IgD-negative memory B cell (primary cell): ENCODE measurements at regions not wholly inside any gene's neighbourhood (a gene's known extent, or its start where the extent isn't known, plus 50 kb on each side); places are given as distances from the start of the nearest gene placed in this dataset.

ENCODE experiments used
- H3K27ac Mint-ChIP-seq, 3 donors: one replicate each; pipeline ENCODE4 v1.8.0; 2020 to 2022; ENCODE audit warnings: mild to moderate bottlenecking in 3 of 3, mixed read lengths in 3 of 3, moderate library complexity in 1 of 3
- H3K27me3 Mint-ChIP-seq: one replicate; pipeline ENCODE4 v1.8.0; 2021; ENCODE audit warnings: mixed read lengths
- H3K36me3 Mint-ChIP-seq: one replicate; pipeline ENCODE4 v1.8.0; 2020; ENCODE audit warnings: mild to moderate bottlenecking, mixed read lengths
- H3K4me1 Mint-ChIP-seq, 3 donors: one replicate each; pipeline ENCODE4 v1.8.0; 2020 to 2022; ENCODE audit warnings: mixed read lengths in 3 of 3, mild to moderate bottlenecking in 1 of 3
- H3K4me3 Mint-ChIP-seq, 4 donors: one replicate each; pipeline ENCODE4 v1.8.0; 2020 to 2022; ENCODE audit warnings: mild to moderate bottlenecking in 4 of 4, mixed read lengths in 4 of 4, moderate library complexity in 3 of 4
- H3K9me3 Mint-ChIP-seq, 3 donors: one replicate each; pipeline ENCODE4 v1.8.0; 2020 to 2021; ENCODE audit warnings: mixed read lengths in 3 of 3, mild to moderate bottlenecking in 1 of 3

DNA sequence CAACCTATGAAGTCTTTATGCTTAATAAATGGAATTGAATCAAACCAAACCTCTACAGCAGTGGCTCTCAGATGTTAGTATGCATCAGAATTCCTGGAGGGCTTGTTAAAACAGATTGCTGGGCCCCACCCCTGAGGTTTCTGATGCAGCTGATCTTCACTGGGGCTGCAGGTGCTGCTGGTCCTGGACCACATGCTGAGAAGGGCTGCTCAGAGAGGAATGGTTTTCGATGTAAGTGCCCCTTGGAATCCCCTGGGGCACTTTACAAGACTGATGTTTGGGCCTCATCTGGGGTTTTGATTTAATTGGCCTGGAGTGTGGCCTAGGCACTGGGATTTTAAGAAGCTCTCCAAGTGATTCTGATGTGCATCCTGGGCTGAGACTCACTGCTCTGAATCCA, 403.8 kb upstream of the HS6ST1 start:
- Mint-ChIP-seq H3K27ac (no peak overlapping the region), H3K36me3 (peaks cover 4% of the 10 kb centered on the region)

DNA sequence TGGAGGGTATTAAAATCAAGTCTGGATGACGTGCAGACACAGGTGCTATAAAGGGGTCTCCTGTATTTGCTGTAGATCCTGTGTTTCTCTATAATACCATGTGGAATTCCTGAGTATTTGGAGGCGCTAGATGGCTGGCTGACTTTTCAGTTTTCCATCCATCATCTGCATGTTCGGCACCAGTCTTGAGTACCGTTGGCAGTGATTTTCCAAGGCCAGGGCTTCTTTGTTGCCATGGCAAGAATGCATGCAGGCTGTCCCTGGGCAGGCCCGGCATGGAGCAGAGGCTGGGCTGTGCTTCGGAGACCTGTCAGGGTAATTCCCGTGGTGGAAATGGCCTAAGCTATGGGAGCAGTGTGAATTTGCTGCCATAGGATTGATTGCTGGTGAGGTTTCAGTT, 405.9 kb upstream of the HS6ST1 start:
- peaks cover 4% of the 10 kb centered on the region for H3K27me3 Mint-ChIP-seq
- H3K4me1 Mint-ChIP-seq, result no peaks in the 10 kb centered on the region
- no peak overlapping the region for H3K27ac Mint-ChIP-seq
- H3K36me3 Mint-ChIP-seq, result peaks cover 4% of the 10 kb centered on the region
- peaks cover 2 to 8% (median 5%) of the 10 kb centered on the region in 3 donors for H3K9me3 Mint-ChIP-seq
- H3K4me3 Mint-ChIP-seq, result no peak overlapping the region

More for the DNA sequence above, 403.8 kb upstream of the HS6ST1 start:
- H3K4me3 Mint-ChIP-seq, result no peak overlapping the region
- no peaks in the 10 kb centered on the region for H3K4me1 Mint-ChIP-seq
- H3K27me3 Mint-ChIP-seq, result peaks cover 7% of the 10 kb centered on the region
- peaks cover 0 to 1% (median 0%) of the 10 kb centered on the region in 3 donors for H3K9me3 Mint-ChIP-seq

GRCh38 chr2:128724972-128725371, 406.3 kb upstream of the HS6ST1 start:
- Mint-ChIP-seq H3K4me1 (no peaks in the 10 kb centered on the region), H3K4me3 (no peak overlapping the region), H3K27me3 (peaks cover 3% of the 10 kb centered on the region), H3K9me3 (peaks cover 3 to 11% (median 5%) of the 10 kb centered on the region in 3 donors), H3K36me3 (peaks cover 3% of the 10 kb centered on the region), H3K27ac (no peak overlapping the region)

DNA sequence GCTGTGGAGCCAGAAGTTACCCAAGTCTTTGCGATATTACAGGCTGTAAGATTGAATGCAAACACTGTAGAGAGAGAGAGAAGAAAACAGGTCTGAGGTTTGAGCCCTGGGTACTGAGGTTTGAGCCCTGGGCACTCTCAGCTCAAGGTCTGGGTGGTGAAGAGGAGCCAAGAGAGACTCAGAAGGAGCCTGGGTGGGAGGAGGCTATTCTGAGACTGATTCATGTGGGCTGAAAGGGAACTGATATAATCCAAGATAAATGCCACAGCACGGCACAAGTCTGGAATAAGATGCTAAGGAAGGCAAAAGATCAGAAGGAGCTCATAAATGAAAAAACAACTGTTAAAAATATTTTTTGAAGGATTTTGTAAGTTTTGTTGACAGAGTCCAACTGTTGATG, 407.6 kb upstream of the HS6ST1 start:
- H3K9me3 Mint-ChIP-seq, result peaks cover 4 to 13% (median 5%) of the 10 kb centered on the region in 3 donors
- H3K27ac Mint-ChIP-seq, result no peak overlapping the region
- no peak overlapping the region for H3K4me3 Mint-ChIP-seq
- peaks cover 2% of the 10 kb centered on the region for H3K27me3 Mint-ChIP-seq
- H3K36me3 Mint-ChIP-seq, result peaks cover 2% of the 10 kb centered on the region
- no peaks in the 10 kb centered on the region for H3K4me1 Mint-ChIP-seq

DNA sequence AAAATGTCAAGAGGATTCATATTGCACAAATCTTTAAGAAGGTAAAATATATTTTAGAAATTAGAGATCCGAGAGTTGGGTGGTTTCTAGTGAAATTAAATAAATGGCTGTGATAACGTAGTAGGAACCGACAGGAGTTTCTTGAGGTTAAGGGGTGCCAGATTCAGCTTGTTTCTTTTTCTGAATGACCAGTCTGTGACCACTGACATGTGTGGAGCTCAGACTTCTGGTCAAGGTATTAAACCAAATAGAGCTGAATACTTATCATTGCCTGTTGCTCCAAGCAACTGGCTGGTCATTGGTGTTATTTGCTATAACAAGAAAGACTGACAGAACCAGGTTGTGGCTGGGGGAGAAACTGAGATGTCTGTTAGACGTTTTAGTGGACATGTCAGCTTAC, 408.2 kb upstream of the HS6ST1 start:
- Mint-ChIP-seq H3K27me3 (peaks cover 2% of the 10 kb centered on the region), H3K4me3 (peak overlapping the region in 1 of 4 donors; percentile 37), H3K4me1 (no peaks in the 10 kb centered on the region), H3K36me3 (peaks cover 2% of the 10 kb centered on the region), H3K27ac (no peak overlapping the region), H3K9me3 (peaks cover 4 to 13% (median 5%) of the 10 kb centered on the region in 3 donors)

DNA sequence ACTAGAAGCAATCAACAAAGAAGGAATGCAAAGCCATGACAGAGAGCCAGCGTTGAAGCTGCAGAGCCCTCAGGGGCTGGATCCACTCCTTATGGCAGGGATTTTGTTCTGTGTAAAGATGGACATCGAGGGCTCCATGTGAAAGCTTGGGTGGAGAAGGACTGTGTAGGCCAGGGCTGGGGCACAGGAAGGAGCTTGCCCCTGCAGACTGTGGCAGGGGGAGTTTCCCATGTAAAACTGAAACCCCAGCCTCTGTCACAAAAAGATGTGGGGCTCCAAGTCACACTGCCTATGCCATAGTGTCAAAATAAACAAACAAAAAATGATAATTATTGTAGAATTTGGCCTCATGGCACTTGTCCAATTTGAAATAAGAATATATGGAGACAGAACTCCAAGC, 408.7 kb upstream of the HS6ST1 start:
- no peak overlapping the region for H3K27ac Mint-ChIP-seq
- peaks cover 2% of the 10 kb centered on the region for H3K36me3 Mint-ChIP-seq
- H3K4me3 Mint-ChIP-seq, result peak overlapping the region in 1 of 4 donors; percentile 37
- H3K9me3 Mint-ChIP-seq, result peaks cover 4 to 13% (median 5%) of the 10 kb centered on the region in 3 donors
- peaks cover 3% of the 10 kb centered on the region for H3K27me3 Mint-ChIP-seq
- H3K4me1 Mint-ChIP-seq, result no peaks in the 10 kb centered on the region

- H3K9me3 Mint-ChIP-seq, result peaks cover 4 to 13% (median 5%) of the 10 kb centered on the region in 3 donors
- H3K27ac Mint-ChIP-seq, result no peak overlapping the region
- H3K4me3 Mint-ChIP-seq, result no peak overlapping the region
- peaks cover 4% of the 10 kb centered on the region for H3K27me3 Mint-ChIP-seq
- H3K36me3 Mint-ChIP-seq, result peaks cover 2% of the 10 kb centered on the region
- no peaks in the 10 kb centered on the region for H3K4me1 Mint-ChIP-seq
Measured at GRCh38 chr2:128727914-128728313, 409.2 kb upstream of the HS6ST1 start.

DNA sequence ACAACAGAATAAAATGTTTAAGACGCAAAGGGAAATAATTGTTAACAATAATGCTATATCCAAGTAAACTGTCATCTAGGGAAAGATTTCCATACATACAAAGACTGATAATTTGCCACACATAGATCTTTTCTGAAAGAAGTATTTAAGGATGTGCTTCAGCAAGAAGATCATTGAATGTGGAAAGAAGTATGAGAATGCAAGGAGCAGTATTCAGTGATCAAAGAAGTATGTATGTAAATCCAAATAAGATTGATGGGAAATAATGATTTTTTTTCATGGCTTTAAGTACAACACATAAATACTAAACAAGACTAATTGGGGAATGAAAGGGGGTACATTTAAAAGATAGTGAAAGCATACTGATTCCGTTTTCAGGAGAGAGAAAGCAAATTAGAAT, 410.4 kb upstream of the HS6ST1 start:
- no peaks in the 10 kb centered on the region for H3K4me1 Mint-ChIP-seq
- H3K9me3 Mint-ChIP-seq, result peaks cover 4 to 13% (median 5%) of the 10 kb centered on the region in 3 donors
- peaks cover 2% of the 10 kb centered on the region for H3K36me3 Mint-ChIP-seq
- no peak overlapping the region for H3K27ac Mint-ChIP-seq
- peaks cover 5% of the 10 kb centered on the region for H3K27me3 Mint-ChIP-seq
- no peak overlapping the region for H3K4me3 Mint-ChIP-seq

- Mint-ChIP-seq H3K27ac (no peak overlapping the region), H3K36me3 (peaks cover 1% of the 10 kb centered on the region), H3K4me3 (no peak overlapping the region), H3K4me1 (peaks cover 5 to 12% (median 9%) of the 10 kb centered on the region in 3 donors), H3K9me3 (peaks cover 4 to 13% (median 5%) of the 10 kb centered on the region in 3 donors), H3K27me3 (peaks cover 17% of the 10 kb centered on the region)
Measured at GRCh38 chr2:128731994-128732650, 413.5 kb upstream of the HS6ST1 start.

DNA sequence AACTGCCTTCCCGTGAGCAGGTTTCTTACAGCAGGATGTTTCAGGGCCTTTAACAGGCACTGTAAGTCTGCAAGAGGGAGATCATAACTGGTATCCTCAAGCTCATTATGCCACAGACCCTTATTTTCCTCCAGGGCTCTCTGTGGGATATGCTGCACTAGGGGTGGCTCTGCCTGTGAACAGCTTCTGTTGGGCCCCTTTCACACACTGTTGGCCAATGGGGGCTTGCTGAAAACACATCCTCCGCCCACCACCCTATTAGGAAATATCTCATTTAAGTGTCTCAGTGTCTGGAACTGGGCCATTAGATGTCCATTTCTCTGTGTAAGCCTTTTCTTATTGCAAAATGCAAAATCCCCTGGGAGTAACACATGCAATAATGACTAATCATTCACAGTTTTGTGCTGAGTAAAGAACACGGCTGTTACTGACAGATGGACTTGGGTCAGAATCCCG, 414.3 kb upstream of the HS6ST1 start:
- Mint-ChIP-seq H3K27me3 (peaks cover 16% of the 10 kb centered on the region), H3K4me3 (no peak overlapping the region), H3K27ac (no peak overlapping the region), H3K36me3 (peaks cover 1% of the 10 kb centered on the region), H3K4me1 (peaks cover 5 to 12% (median 9%) of the 10 kb centered on the region in 3 donors), H3K9me3 (peaks cover 4 to 13% (median 5%) of the 10 kb centered on the region in 3 donors)

DNA sequence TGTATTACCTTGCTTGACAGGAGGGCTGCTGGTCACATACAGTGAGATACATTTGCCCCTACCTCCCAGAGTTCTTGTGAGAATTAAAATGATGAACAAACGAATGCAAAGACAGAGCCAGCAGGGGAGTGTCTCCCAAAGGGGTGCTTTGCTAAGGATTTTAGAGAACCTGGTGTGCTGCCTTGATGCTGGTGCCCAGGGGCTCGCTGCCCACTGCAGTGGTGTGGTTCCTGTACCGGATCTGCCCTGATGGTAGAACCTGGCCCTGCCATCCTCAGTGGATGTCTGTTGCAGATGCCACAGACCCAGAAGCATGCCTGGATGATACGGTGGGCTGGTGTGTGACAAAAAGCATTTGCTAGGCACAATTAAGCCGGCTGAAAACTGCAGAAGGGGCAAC, 414.8 kb upstream of the HS6ST1 start:
- peaks cover 1% of the 10 kb centered on the region for H3K36me3 Mint-ChIP-seq
- H3K4me1 Mint-ChIP-seq, result peaks cover 5 to 12% (median 9%) of the 10 kb centered on the region in 3 donors
- peaks cover 2 to 10% (median 4%) of the 10 kb centered on the region in 3 donors for H3K9me3 Mint-ChIP-seq
- H3K4me3 Mint-ChIP-seq, result no peak overlapping the region
- peaks cover 16% of the 10 kb centered on the region for H3K27me3 Mint-ChIP-seq
- H3K27ac Mint-ChIP-seq, result no peak overlapping the region

GRCh38 chr2:128734521-128735295, 416.0 kb upstream of the HS6ST1 start:
- H3K27me3 Mint-ChIP-seq, result peaks cover 16% of the 10 kb centered on the region
- H3K4me3 Mint-ChIP-seq, result peak overlapping the region in 2 of 4 donors; percentile 50 to 64
- peak overlapping the region in 1 of 3 donors; percentile 11 for H3K27ac Mint-ChIP-seq
- H3K4me1 Mint-ChIP-seq, result peaks cover 5 to 12% (median 9%) of the 10 kb centered on the region in 3 donors
- H3K36me3 Mint-ChIP-seq, result peaks cover 1% of the 10 kb centered on the region
- H3K9me3 Mint-ChIP-seq, result peaks cover 0 to 5% (median 2%) of the 10 kb centered on the region in 3 donors

GRCh38 chr2:128735296-128735960, 416.8 kb upstream of the HS6ST1 start:
- Mint-ChIP-seq H3K36me3 (peaks cover 1% of the 10 kb centered on the region), H3K9me3 (no peaks in the 10 kb centered on the region), H3K4me1 (peaks cover 5 to 12% (median 9%) of the 10 kb centered on the region in 3 donors), H3K4me3 (no peak overlapping the region), H3K27me3 (peaks cover 16% of the 10 kb centered on the region), H3K27ac (no peak overlapping the region)

DNA sequence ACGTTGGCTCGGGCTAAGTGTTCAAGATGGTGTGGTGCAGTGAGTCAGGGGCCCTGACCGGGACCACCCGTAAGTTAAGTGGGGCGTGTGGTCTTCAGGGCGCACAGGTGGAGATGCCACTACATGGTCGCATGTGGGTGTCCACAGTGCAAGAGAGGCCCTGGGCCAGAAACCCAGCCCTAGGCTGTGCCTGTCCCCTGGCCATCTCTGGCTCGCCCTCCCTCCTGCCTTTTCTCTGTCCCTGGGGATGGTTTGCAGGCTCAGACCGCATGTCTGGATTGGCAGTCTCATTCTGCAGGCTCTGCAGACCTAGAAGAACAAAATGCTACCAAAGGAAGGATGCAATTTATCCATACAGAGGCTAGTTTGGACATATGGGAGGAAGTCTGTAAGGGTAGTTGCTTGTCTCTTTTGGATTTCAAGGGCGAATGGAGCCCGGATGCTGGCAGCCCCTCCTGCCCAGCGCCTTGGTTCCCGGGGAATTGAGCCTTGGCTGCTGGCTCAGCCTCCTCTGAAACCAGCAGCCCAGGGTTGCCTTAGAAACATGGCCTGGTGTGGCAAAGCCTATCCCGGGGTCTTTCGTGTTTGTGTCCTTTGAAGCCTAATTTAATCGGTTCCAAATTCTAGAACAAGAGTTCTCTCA, 417.5 kb upstream of the HS6ST1 start:
- H3K4me3 Mint-ChIP-seq, result peak overlapping the region in 3 of 4 donors; percentile 69 to 79 (median 72)

More for the DNA sequence above, 417.5 kb upstream of the HS6ST1 start:
- Mint-ChIP-seq H3K27me3 (peaks cover 16% of the 10 kb centered on the region), H3K4me1 (peaks cover 5 to 12% (median 9%) of the 10 kb centered on the region in 3 donors), H3K9me3 (no peaks in the 10 kb centered on the region), H3K27ac (no peak overlapping the region), H3K36me3 (peaks cover 1% of the 10 kb centered on the region)
